LNCaP clone FGC (cell line): ENCODE measurements at regions not wholly inside any gene's neighbourhood (a gene's known extent, or its start where the extent isn't known, plus 50 kb on each side); places are given as distances from the start of the nearest gene placed in this dataset.
"Not testable (repeated sequence)": the region's sequence is repeated elsewhere in the genome, so short reads cannot be mapped to it uniquely, and the experiment has no call there.

ENCODE experiments used
- DNase-seq: peaks from one replicate; pipeline ENCODE4 v3.0.0-alpha.2; 2011; ENCODE audit warnings: low read depth
- H3K4me3 ChIP-seq: 2 replicates; pipeline ENCODE4 v1.5.1; 2011; ENCODE audit warnings: mild to moderate bottlenecking, low read depth, low read length, control low read depth
- TF ChIP-seq, protein P1 (sequence below): IDR thresholded peaks from 2 replicates; pipeline ENCODE4 v1.5.1; 2012; ENCODE audit warnings: mild to moderate bottlenecking; ENCODE audit not compliant: control insufficient read depth, insufficient read depth; ENCODE audit errors: extremely low read depth

DNA sequence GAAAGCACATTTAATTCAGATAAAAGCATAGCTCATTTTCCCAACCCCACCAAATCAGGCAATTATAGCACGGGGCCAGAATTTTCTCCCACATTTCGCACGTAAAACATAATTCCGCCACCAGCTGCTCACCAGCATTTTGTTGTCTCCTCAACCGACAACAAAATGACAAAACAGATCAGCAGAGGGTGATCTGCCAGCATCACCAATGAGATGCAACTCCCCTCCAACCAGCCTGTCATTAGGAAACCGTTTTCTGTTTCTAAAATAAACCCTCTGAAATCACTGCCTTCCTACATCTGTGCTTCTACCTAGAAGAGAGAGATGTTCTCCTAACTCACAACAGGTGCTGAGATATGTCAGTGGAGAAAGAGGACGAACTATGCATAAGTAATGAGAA, 654.8 kb upstream of the CPEB2 start:
- TF ChIP-seq, protein P1, sequence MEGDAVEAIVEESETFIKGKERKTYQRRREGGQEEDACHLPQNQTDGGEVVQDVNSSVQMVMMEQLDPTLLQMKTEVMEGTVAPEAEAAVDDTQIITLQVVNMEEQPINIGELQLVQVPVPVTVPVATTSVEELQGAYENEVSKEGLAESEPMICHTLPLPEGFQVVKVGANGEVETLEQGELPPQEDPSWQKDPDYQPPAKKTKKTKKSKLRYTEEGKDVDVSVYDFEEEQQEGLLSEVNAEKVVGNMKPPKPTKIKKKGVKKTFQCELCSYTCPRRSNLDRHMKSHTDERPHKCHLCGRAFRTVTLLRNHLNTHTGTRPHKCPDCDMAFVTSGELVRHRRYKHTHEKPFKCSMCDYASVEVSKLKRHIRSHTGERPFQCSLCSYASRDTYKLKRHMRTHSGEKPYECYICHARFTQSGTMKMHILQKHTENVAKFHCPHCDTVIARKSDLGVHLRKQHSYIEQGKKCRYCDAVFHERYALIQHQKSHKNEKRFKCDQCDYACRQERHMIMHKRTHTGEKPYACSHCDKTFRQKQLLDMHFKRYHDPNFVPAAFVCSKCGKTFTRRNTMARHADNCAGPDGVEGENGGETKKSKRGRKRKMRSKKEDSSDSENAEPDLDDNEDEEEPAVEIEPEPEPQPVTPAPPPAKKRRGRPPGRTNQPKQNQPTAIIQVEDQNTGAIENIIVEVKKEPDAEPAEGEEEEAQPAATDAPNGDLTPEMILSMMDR, result no peak
- no peak overlapping the region for H3K4me3 ChIP-seq
- no peak for DNase-seq

DNA sequence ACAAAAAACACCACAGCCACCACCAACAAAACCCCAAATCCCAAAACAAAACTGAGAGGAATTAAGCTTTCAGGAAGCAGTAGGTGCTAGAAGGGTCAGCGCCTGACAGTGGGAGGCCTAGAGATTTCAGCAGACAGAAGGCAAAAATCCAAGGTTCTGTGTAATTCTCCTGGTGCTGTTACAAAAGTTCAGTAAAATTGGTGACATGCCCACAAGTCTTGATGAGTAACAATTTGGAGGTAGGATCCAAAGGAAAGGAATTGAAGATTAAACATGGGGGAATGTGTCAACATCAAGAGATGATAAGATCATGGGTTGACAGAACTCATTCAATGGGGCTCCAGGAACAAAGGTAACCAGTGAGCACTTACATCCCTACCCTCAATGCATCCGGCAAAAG, 653.8 kb upstream of the CPEB2 start:
- TF ChIP-seq, protein P1, result no peak
- no peak for DNase-seq
- H3K4me3 ChIP-seq, result no peak overlapping the region

DNA sequence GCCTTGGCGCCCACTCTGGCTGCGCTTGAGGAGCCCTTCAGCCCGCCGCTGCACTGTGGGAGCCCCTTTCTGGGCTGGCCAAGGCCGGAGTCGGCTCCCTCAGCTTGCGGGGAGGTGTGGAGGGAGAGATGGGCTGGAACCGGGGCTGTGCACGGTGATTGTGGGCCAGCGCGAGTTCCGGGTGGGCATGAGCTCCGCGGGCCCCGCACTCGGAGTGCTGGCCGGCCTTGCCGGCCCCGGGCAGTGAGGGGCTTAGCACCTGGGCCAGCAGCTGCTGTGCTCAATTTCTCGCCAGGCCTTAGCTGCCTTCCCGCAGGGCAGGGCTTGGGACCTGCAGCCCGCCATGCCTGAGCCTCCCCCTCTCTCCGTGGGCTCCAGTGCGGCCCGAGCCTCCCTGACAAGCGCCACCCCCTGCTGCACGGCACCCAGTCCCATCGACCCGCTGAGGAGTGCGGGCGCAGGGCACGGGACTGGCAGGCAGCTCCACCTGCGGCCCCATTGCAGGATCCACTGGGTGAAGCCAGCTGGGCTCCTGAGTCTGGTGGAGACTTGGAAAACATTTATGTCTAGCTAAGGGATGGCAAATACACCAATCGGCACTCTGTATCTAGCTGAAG, 643.6 kb upstream of the CPEB2 start:
- H3K4me3 ChIP-seq, DNase-seq: not testable (repeated sequence)

DNA sequence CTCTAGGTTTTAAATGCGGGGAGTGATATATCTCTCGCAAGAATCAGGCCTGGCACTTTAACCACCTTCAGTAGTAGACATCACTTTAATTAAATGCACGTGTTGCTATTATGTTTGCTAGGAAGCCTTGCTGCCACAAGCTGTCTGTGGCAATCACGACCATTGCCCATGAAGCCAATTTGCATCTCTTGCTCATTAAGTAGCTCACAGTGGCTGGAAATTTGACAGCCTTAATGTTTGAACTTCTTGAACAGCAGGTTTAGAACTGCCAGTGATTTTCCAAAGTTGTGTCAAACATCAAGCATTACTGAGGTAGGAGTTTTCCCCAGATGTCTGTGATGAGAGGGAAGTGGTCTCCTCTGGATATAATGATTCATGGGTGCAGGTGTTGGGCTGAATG, 642.3 kb upstream of the CPEB2 start:
- H3K4me3 ChIP-seq, result no peak overlapping the region
- DNase-seq, result no peak
- TF ChIP-seq, protein P1, result no peak

DNA sequence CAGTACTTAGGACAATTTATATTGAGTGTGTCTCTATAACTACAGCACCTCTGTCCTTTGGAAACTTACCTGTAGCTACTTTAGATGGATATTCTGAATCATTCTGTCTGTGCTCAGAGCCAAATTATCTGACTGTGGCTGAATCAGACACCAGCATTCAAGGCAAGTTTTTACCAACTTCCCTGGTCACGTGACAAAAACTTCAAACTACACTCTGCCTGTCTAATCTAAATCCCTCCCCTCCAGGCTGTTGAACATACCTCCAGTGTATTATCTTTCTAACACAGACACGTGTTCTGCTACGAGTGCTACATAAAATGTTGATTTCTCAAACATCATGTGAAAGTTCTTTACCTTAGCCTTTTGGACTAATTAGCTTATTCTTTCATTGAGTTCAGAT, 641.2 kb upstream of the CPEB2 start:
- H3K4me3 ChIP-seq, result no peak overlapping the region
- no peak for DNase-seq
- TF ChIP-seq, protein P1, result no peak

DNA sequence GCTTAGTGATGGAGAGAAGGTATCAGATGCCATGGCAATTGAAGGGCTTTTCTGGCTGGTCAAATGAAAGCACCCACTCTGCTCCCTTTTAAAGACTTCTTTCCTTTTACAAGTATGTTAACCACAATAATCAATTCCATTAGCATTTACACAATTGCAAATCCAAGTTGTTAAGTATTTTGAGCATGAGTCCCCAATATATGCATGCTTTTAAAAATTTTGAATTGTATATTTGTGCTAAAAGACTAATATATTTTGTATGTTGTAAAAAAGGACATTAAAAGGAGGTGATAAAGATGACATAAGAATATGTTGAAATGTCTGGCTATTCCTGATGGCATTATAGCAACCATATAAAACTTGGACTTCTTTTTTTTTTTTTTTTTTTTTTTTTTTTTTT, 639.9 kb upstream of the CPEB2 start:
- no peak for DNase-seq
- no peak overlapping the region for H3K4me3 ChIP-seq
- TF ChIP-seq, protein P1, result no peak

DNA sequence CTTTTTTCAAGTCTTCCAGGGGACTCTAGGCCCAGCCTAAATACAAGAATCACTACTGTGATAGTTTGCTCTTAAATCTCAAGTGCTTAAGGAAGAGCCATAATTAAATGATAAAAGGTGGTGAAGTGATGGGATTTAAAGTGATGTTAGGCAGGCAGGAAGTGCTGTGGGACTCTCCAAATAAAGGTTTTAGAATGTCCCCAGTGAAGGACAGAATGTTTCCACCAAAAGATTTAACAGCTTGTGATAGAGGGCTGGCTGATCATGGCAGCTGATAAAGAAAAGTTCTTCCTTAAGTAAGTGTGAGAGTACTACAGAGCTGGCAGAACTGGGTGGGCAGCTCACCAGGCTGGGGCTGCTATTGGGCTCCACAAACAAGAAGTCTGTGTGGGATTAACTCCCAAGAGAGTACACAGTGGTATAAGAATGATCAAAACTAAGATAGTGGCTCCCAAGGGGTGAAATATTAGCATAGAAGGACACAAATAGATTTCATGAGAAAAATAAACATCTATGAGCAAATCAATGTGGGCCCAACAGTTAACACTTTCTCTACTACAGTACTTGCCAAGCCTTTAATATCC, 637.2 kb upstream of the CPEB2 start:
- no peak overlapping the region for H3K4me3 ChIP-seq
- DNase-seq, result no peak
- TF ChIP-seq, protein P1, result no peak

DNA sequence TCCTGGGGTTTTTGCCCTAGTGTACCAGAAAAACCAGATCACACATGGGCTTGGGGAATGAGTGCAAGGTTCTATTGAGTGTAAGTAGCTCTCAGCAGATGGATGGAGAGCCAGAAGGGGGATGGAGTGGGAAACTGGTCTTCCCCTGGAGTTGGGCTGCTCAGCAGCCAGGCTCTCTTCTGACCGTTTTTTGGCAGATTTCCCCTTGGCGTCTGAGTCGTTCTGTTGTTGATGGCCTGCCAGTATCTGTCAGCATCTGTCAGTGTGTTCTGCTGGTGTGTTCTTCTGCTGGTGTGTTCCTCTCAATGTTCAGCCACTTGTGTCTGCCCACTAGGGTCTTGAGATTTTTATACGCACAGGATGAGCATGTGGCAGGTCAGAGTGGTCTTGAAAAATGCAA, 633.9 kb upstream of the CPEB2 start:
- no peak overlapping the region for H3K4me3 ChIP-seq
- TF ChIP-seq, protein P1, result no peak
- no peak for DNase-seq
